GM23338 (cell line): ENCODE measurements at regions not wholly inside any gene's neighbourhood (a gene's known extent, or its start where the extent isn't known, plus 50 kb on each side); places are given as distances from the start of the nearest gene placed in this dataset.

Experiments used
- ATAC-seq: fragments of 200-7000 bp; cut with Tn5 transposase; 3 replicates; pipeline ENCODE4 v1.9.1; 2020
- DNase-seq: peaks from one replicate; pipeline ENCODE4 v3.0.0-alpha.2; 2015; ENCODE audit warnings: low spot score
- H2AFZ ChIP-seq: fragments of 200-600 bp; sonication (generic); 2 replicates; pipeline ENCODE4 v1.8.0; 2016; ENCODE audit warnings: antibody characterized with exemption, mild to moderate bottlenecking, moderate library complexity
- H3F3A ChIP-seq: fragments of 200-600 bp; sonication (generic); replicated peaks from 2 replicates; pipeline ENCODE4 v1.8.0; 2017; ENCODE audit warnings: antibody characterized with exemption, mixed run types, low read depth
- H3K27ac ChIP-seq: fragments of 200-600 bp; sonication (generic); 2 replicates; pipeline ENCODE4 v1.6.1; 2016; ENCODE audit warnings: low read depth
- H3K27me3 ChIP-seq: fragments of 200-600 bp; sonication (generic); 2 replicates; pipeline ENCODE4 v1.8.0; 2016; ENCODE audit warnings: mild to moderate bottlenecking, mixed run types, moderate library complexity; ENCODE audit not compliant: insufficient read depth
- H3K36me3 ChIP-seq: fragments of 200-600 bp; sonication (generic); 2 replicates; pipeline ENCODE4 v1.8.0; 2016; ENCODE audit warnings: mild to moderate bottlenecking; ENCODE audit not compliant: insufficient read depth
- H3K4me1 ChIP-seq: fragments of 200-600 bp; sonication (generic); 2 replicates; pipeline ENCODE4 v1.8.0; 2016; ENCODE audit warnings: mild to moderate bottlenecking, moderate library complexity; ENCODE audit not compliant: insufficient read depth
- H3K4me2 ChIP-seq: fragments of 200-600 bp; sonication (generic); 2 replicates; pipeline ENCODE4 v1.7.1; 2017; ENCODE audit warnings: mixed run types
- H3K4me3 ChIP-seq: fragments of 200-600 bp; sonication (generic); 2 replicates; pipeline ENCODE4 v1.6.1; 2016; ENCODE audit warnings: mixed run types
- H3K79me2 ChIP-seq: fragments of 200-600 bp; sonication (generic); replicated peaks from 2 replicates; pipeline ENCODE4 v1.8.0; 2017; ENCODE audit warnings: mild to moderate bottlenecking; ENCODE audit not compliant: insufficient read depth
- H3K9me2 ChIP-seq: fragments of 200-600 bp; sonication (generic); 2 replicates; pipeline ENCODE4 v1.8.0; 2017; ENCODE audit not compliant: insufficient read depth
- H4K20me1 ChIP-seq: fragments of 200-600 bp; sonication (generic); replicated peaks from 2 replicates; pipeline ENCODE4 v1.8.0; 2017; ENCODE audit warnings: mild to moderate bottlenecking; ENCODE audit not compliant: insufficient read depth
- H3K27ac Mint-ChIP-seq: 2 replicates; pipeline ENCODE4 v1.8.0; 2020; ENCODE audit warnings: inconsistent platforms, mild to moderate bottlenecking, moderate library complexity, mixed read lengths
- H3K27me3 Mint-ChIP-seq: 3 replicates; pipeline ENCODE4 v1.8.0; 2022; ENCODE audit warnings: low read depth, mild to moderate bottlenecking, moderate library complexity, mixed read lengths, inconsistent platforms; ENCODE audit not compliant: insufficient read depth, poor library complexity
- H3K36me3 Mint-ChIP-seq: 3 replicates; pipeline ENCODE4 v1.8.0; 2021; ENCODE audit warnings: low read depth, mild to moderate bottlenecking, inconsistent platforms, moderate library complexity, mixed read lengths
- H3K4me1 Mint-ChIP-seq: 3 replicates; pipeline ENCODE4 v1.8.0; 2020; ENCODE audit warnings: mild to moderate bottlenecking, inconsistent platforms, mixed read lengths
- H3K4me3 Mint-ChIP-seq: 3 replicates; pipeline ENCODE4 v1.8.0; 2021; ENCODE audit warnings: moderate library complexity, mild to moderate bottlenecking, inconsistent platforms, mixed read lengths
- H3K9me3 Mint-ChIP-seq: 3 replicates; pipeline ENCODE4 v1.8.0; 2020; ENCODE audit warnings: moderate library complexity, mild to moderate bottlenecking, inconsistent platforms, mixed read lengths
- CTCF ChIP-seq, 2 experiments: fragments of 200-600 bp in 1 of 2; sonication (generic) in 1 of 2; conservative IDR thresholded peaks; 2 replicates each; pipeline versions ENCODE4 v1.5.1 to v1.6.1; 2016 to 2017; ENCODE audit warnings: antibody characterized with exemption in 2 of 2, low read depth in 2 of 2, mild to moderate bottlenecking in 2 of 2, moderate library complexity in 1 of 2
- EZH2 ChIP-seq: fragments of 200-600 bp; sonication (generic); IDR thresholded peaks from one replicate; pipeline ENCODE4 v1.8.0; 2017; ENCODE audit warnings: antibody characterized with exemption, mild to moderate bottlenecking, low read depth; ENCODE audit not compliant: unreplicated experiment
- EZH2phosphoT487 ChIP-seq: fragments of 200-600 bp; sonication (generic); IDR thresholded peaks from one replicate; pipeline ENCODE4 v1.8.1; 2018; ENCODE audit warnings: antibody characterized with exemption; ENCODE audit not compliant: unreplicated experiment
- JUNB ChIP-seq: IDR thresholded peaks from one replicate; pipeline ENCODE4 v1.6.1; 2016; ENCODE audit warnings: antibody characterized with exemption; ENCODE audit not compliant: unreplicated experiment
- POLR2AphosphoS5 ChIP-seq: IDR thresholded peaks from 2 replicates; pipeline ENCODE4 v1.6.1; 2016; ENCODE audit warnings: antibody characterized with exemption, low read depth
- STAT1 ChIP-seq: IDR thresholded peaks from one replicate; pipeline ENCODE4 v1.6.1; 2016; ENCODE audit warnings: antibody characterized with exemption; ENCODE audit not compliant: unreplicated experiment
- ZNF114 ChIP-seq: fragments of 250-450 bp; sonication (Bioruptor Pico); IDR thresholded peaks from 2 replicates; pipeline ENCODE4 v1.5.0; 2020; ENCODE audit warnings: mild to moderate bottlenecking, moderate library complexity
- ZNF331 ChIP-seq: fragments of 250-450 bp; sonication (Bioruptor Pico); IDR thresholded peaks from 2 replicates; pipeline ENCODE4 v1.5.0; 2020; ENCODE audit warnings: low read depth, mild to moderate bottlenecking, moderate library complexity
- TF ChIP-seq, protein P1 (sequence below): fragments of 250-450 bp; sonication (Bioruptor Pico); IDR thresholded peaks from 2 replicates; pipeline ENCODE4 v1.5.0; 2020; ENCODE audit warnings: mild to moderate bottlenecking, moderate library complexity
- TF ChIP-seq, protein P2 (sequence below): IDR thresholded peaks from 2 replicates; pipeline ENCODE4 v1.6.1; 2016; ENCODE audit warnings: antibody characterized with exemption
- TF ChIP-seq, protein P3 (sequence below): IDR thresholded peaks from one replicate; pipeline ENCODE4 v1.6.1; 2018; ENCODE audit warnings: antibody characterized with exemption; ENCODE audit not compliant: unreplicated experiment

DNA sequence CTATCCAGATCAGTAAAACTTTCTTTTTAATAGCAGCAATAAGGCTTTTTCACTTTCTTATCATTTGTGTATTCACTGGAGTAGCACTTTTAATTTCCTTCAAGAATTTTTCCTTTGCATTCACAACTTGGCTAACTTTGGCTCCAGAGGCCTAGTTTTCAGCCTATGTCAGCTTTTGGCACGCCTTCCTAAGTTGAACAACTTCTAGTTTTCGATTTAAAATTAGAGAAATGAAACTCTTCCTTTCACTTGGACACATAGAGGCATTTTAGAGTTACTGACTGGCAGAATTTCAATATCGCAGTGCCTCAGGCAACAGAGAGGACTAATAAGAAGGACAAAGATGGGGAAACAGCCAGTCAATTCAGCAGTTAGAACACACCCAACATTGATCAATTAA, 577.4 kb downstream of the DSC3 start:
- no peaks in the 10 kb centered on the region for H3K27me3 ChIP-seq
- H3K4me1 ChIP-seq = no peaks in the 10 kb centered on the region
- no peak overlapping the region for H3K4me3 ChIP-seq
- no peaks in the 10 kb centered on the region for H3K9me2 ChIP-seq
- no peak overlapping the region for H3K27ac ChIP-seq
- Mint-ChIP-seq H3K9me3 (no peaks in the 10 kb centered on the region), H3K36me3 (no peaks in the 10 kb centered on the region), H3K27ac (no peak overlapping the region), H3K4me3 (no peak overlapping the region), H3K4me1 (no peaks in the 10 kb centered on the region), H3K27me3 (no peaks in the 10 kb centered on the region)
- DNase-seq (no peak), ATAC-seq (no peak)
- 0 out of 2 replicates have a peak overlapping the region, but pooled peaks have one; percentile 3 for H2AFZ ChIP-seq
- H4K20me1 ChIP-seq = no peaks in the 10 kb centered on the region
- H3K4me2 ChIP-seq = no peak overlapping the region
- no peaks in the 10 kb centered on the region for H3K79me2 ChIP-seq
- TF ChIP-seq STAT1 (no peak), POLR2AphosphoS5 (no peak), JUNB (no peak), ZNF331 (no peak), ZNF114 (CRISPR knock-in tag) (no peak), EZH2phosphoT487 (no peak), CTCF (conservative IDR thresholded peaks at IDR 0.05; ENCODE audit: low read depth in 2 of 2) (no peak), EZH2 (no peak)
- TF ChIP-seq, protein P1, sequence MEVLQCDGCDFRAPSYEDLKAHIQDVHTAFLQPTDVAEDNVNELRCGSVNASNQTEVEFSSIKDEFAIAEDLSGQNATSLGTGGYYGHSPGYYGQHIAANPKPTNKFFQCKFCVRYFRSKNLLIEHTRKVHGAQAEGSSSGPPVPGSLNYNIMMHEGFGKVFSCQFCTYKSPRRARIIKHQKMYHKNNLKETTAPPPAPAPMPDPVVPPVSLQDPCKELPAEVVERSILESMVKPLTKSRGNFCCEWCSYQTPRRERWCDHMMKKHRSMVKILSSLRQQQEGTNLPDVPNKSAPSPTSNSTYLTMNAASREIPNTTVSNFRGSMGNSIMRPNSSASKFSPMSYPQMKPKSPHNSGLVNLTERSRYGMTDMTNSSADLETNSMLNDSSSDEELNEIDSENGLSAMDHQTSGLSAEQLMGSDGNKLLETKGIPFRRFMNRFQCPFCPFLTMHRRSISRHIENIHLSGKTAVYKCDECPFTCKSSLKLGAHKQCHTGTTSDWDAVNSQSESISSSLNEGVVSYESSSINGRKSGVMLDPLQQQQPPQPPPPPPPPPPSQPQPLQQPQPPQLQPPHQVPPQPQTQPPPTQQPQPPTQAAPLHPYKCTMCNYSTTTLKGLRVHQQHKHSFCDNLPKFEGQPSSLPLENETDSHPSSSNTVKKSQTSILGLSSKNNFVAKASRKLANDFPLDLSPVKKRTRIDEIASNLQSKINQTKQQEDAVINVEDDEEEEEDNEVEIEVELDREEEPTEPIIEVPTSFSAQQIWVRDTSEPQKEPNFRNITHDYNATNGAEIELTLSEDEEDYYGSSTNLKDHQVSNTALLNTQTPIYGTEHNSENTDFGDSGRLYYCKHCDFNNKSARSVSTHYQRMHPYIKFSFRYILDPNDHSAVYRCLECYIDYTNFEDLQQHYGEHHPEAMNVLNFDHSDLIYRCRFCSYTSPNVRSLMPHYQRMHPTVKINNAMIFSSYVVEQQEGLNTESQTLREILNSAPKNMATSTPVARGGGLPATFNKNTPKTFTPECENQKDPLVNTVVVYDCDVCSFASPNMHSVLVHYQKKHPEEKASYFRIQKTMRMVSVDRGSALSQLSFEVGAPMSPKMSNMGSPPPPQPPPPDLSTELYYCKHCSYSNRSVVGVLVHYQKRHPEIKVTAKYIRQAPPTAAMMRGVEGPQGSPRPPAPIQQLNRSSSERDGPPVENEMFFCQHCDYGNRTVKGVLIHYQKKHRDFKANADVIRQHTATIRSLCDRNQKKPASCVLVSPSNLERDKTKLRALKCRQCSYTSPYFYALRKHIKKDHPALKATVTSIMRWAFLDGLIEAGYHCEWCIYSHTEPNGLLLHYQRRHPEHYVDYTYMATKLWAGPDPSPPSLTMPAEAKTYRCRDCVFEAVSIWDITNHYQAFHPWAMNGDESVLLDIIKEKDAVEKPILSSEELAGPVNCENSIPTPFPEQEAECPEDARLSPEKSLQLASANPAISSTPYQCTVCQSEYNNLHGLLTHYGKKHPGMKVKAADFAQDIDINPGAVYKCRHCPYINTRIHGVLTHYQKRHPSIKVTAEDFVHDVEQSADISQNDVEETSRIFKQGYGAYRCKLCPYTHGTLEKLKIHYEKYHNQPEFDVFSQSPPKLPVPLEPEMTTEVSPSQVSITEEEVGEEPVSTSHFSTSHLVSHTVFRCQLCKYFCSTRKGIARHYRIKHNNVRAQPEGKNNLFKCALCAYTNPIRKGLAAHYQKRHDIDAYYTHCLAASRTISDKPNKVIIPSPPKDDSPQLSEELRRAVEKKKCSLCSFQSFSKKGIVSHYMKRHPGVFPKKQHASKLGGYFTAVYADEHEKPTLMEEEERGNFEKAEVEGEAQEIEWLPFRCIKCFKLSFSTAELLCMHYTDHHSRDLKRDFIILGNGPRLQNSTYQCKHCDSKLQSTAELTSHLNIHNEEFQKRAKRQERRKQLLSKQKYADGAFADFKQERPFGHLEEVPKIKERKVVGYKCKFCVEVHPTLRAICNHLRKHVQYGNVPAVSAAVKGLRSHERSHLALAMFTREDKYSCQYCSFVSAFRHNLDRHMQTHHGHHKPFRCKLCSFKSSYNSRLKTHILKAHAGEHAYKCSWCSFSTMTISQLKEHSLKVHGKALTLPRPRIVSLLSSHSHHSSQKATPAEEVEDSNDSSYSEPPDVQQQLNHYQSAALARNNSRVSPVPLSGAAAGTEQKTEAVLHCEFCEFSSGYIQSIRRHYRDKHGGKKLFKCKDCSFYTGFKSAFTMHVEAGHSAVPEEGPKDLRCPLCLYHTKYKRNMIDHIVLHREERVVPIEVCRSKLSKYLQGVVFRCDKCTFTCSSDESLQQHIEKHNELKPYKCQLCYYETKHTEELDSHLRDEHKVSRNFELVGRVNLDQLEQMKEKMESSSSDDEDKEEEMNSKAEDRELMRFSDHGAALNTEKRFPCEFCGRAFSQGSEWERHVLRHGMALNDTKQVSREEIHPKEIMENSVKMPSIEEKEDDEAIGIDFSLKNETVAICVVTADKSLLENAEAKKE = no peak
- TF ChIP-seq, protein P2, sequence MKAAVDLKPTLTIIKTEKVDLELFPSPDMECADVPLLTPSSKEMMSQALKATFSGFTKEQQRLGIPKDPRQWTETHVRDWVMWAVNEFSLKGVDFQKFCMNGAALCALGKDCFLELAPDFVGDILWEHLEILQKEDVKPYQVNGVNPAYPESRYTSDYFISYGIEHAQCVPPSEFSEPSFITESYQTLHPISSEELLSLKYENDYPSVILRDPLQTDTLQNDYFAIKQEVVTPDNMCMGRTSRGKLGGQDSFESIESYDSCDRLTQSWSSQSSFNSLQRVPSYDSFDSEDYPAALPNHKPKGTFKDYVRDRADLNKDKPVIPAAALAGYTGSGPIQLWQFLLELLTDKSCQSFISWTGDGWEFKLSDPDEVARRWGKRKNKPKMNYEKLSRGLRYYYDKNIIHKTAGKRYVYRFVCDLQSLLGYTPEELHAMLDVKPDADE = no peak
- TF ChIP-seq, protein P3, sequence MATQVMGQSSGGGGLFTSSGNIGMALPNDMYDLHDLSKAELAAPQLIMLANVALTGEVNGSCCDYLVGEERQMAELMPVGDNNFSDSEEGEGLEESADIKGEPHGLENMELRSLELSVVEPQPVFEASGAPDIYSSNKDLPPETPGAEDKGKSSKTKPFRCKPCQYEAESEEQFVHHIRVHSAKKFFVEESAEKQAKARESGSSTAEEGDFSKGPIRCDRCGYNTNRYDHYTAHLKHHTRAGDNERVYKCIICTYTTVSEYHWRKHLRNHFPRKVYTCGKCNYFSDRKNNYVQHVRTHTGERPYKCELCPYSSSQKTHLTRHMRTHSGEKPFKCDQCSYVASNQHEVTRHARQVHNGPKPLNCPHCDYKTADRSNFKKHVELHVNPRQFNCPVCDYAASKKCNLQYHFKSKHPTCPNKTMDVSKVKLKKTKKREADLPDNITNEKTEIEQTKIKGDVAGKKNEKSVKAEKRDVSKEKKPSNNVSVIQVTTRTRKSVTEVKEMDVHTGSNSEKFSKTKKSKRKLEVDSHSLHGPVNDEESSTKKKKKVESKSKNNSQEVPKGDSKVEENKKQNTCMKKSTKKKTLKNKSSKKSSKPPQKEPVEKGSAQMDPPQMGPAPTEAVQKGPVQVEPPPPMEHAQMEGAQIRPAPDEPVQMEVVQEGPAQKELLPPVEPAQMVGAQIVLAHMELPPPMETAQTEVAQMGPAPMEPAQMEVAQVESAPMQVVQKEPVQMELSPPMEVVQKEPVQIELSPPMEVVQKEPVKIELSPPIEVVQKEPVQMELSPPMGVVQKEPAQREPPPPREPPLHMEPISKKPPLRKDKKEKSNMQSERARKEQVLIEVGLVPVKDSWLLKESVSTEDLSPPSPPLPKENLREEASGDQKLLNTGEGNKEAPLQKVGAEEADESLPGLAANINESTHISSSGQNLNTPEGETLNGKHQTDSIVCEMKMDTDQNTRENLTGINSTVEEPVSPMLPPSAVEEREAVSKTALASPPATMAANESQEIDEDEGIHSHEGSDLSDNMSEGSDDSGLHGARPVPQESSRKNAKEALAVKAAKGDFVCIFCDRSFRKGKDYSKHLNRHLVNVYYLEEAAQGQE = no peak
- no peaks in the 10 kb centered on the region for H3F3A ChIP-seq
- no peaks in the 10 kb centered on the region for H3K36me3 ChIP-seq
